IMR-90 (cell line): ENCODE measurements at regions not wholly inside any gene's neighbourhood (a gene's known extent, or its start where the extent isn't known, plus 50 kb on each side); places are given as distances from the start of the nearest gene placed in this dataset.

Experiments used
- ATAC-seq: fragments of 200-7000 bp; cut with Tn5 transposase; 2 replicates; pipeline ENCODE4 v1.9.1; 2020; ENCODE audit warnings: low read depth, mild to moderate bottlenecking, moderate library complexity
- BruUV-seq: library from RNA; stranded (reverse); fragments of 400-500 nt; replicated peaks from 2 replicates; lab custom pipeline; 2021; lab: Mats Ljungman, UMichigan
- CTCF ChIA-PET: fragments of 300-600 bp; formaldehyde crosslinking; extraction: SDS; loops from one replicate; lab custom pipeline; 2021; ENCODE audit warnings: antibody characterized with exemption; lab: Yijun Ruan, JAX
- POLR2A ChIA-PET: fragments of 300-600 bp; sonication (Branson Sonifier 250); formaldehyde crosslinking; loops from one replicate; lab custom pipeline; 2022; ENCODE audit warnings: antibody characterized with exemption; ENCODE audit not compliant: unreplicated experiment; lab: Charles Lee
- DNase-seq: peaks from one replicate; pipeline ENCODE4 v3.0.0; 2013
- H2AFZ ChIP-seq: replicated peaks from 2 replicates; pipeline ENCODE3; 2013; ENCODE audit warnings: low read length, mild to moderate bottlenecking; ENCODE audit not compliant: poor library complexity
- H2AK5ac ChIP-seq: 2 replicates; pipeline ENCODE4 v1.6.1; 2013; ENCODE audit warnings: low read depth, low read length, inconsistent platforms
- H2AK9ac ChIP-seq: replicated peaks from 2 replicates; pipeline ENCODE3; 2013; ENCODE audit warnings: mild to moderate bottlenecking, low read depth, low read length, moderate library complexity; ENCODE audit not compliant: poor library complexity
- H2BK120ac ChIP-seq: 2 replicates; pipeline ENCODE4 v1.6.1; 2013; ENCODE audit warnings: low read depth, low read length, inconsistent platforms
- H2BK15ac ChIP-seq: 3 replicates; pipeline ENCODE4 v1.6.1; 2013; ENCODE audit warnings: low read depth, low read length, inconsistent platforms
- H2BK20ac ChIP-seq: 2 replicates; pipeline ENCODE4 v1.6.1; 2013; ENCODE audit warnings: low read depth, mild to moderate bottlenecking, inconsistent platforms, low read length, moderate library complexity
- H2BK5ac ChIP-seq: 2 replicates; pipeline ENCODE4 v1.6.1; 2013; ENCODE audit warnings: mild to moderate bottlenecking, low read depth, low read length, inconsistent platforms; ENCODE audit not compliant: poor library complexity, severe bottlenecking
- H3K14ac ChIP-seq: replicated peaks from 2 replicates; pipeline ENCODE4 v1.6.1; 2013; ENCODE audit warnings: low read depth, low read length, inconsistent platforms
- H3K18ac ChIP-seq: 2 replicates; pipeline ENCODE4 v1.6.1; 2013; ENCODE audit warnings: low read depth, low read length, control low read depth
- H3K23ac ChIP-seq: 2 replicates; pipeline ENCODE4 v1.6.1; 2013; ENCODE audit warnings: low read depth, low read length, inconsistent platforms
- H3K27ac ChIP-seq: 2 replicates; pipeline ENCODE4 v1.5.1; 2013; ENCODE audit warnings: mild to moderate bottlenecking, control low read depth, low read length; ENCODE audit not compliant: insufficient read depth
- H3K27me3 ChIP-seq: 2 replicates; pipeline ENCODE4 v1.6.1; 2013; ENCODE audit warnings: low read length; ENCODE audit not compliant: control insufficient read depth, insufficient read depth
- H3K36me3 ChIP-seq: 2 replicates; pipeline ENCODE4 v1.6.1; 2013; ENCODE audit warnings: low read length, mixed read lengths; ENCODE audit not compliant: control insufficient read depth, insufficient read depth
- H3K4ac ChIP-seq: 2 replicates; pipeline ENCODE4 v1.6.1; 2013; ENCODE audit warnings: low read depth, low read length, inconsistent platforms
- H3K4me1 ChIP-seq: 2 replicates; pipeline ENCODE4 v1.6.1; 2013; ENCODE audit warnings: low read length, mixed read lengths; ENCODE audit not compliant: control insufficient read depth, insufficient read depth
- H3K4me2 ChIP-seq: 2 replicates; pipeline ENCODE4 v1.6.1; 2013; ENCODE audit warnings: low read depth, mild to moderate bottlenecking, control low read depth, low read length, moderate library complexity
- H3K4me3 ChIP-seq: 2 replicates; pipeline ENCODE4 v1.5.1; 2013; ENCODE audit warnings: low read depth, mild to moderate bottlenecking, control low read depth, low read length, moderate library complexity; ENCODE audit not compliant: insufficient read depth
- H3K56ac ChIP-seq: 2 replicates; pipeline ENCODE4 v1.6.1; 2013; ENCODE audit warnings: low read length, inconsistent platforms; ENCODE audit not compliant: insufficient read depth; ENCODE audit errors: extremely low read depth
- H3K79me1 ChIP-seq, 2 experiments: 2 replicates each; pipeline ENCODE4 v1.6.1; 2013; ENCODE audit warnings: low read length in 2 of 2, inconsistent platforms in 1 of 2, low read depth in 1 of 2
- H3K9ac ChIP-seq: 2 replicates; pipeline ENCODE4 v1.6.1; 2013; ENCODE audit warnings: low read depth, low read length, control low read depth
- H3K9me1 ChIP-seq: 2 replicates; pipeline ENCODE4 v1.6.1; 2013; ENCODE audit warnings: low read length, inconsistent platforms; ENCODE audit not compliant: insufficient read depth
- H3K9me3 ChIP-seq: 2 replicates; pipeline ENCODE4 v1.6.1; 2013; ENCODE audit warnings: low read length; ENCODE audit not compliant: control insufficient read depth, insufficient read depth
- H4K20me1 ChIP-seq: 2 replicates; pipeline ENCODE4 v1.6.1; 2013; ENCODE audit warnings: low read length, inconsistent platforms; ENCODE audit not compliant: insufficient read depth
- H4K5ac ChIP-seq: 2 replicates; pipeline ENCODE4 v1.6.1; 2013; ENCODE audit warnings: mild to moderate bottlenecking, low read depth, low read length, control low read depth
- H4K8ac ChIP-seq, 2 experiments: 2 replicates each; pipeline ENCODE4 v1.6.1; 2013; ENCODE audit warnings: low read depth in 2 of 2, low read length in 2 of 2, control low read depth in 1 of 2, inconsistent platforms in 1 of 2
- H4K91ac ChIP-seq: 2 replicates; pipeline ENCODE4 v1.6.1; 2013; ENCODE audit warnings: low read depth, low read length, inconsistent platforms; ENCODE audit not compliant: insufficient read depth
- BHLHE40 ChIP-seq: fragments of 150-350 bp; IDR thresholded peaks from 2 replicates; pipeline ENCODE4 v1.6.1; 2016; ENCODE audit warnings: mild to moderate bottlenecking, low read depth, low read length
- CEBPB ChIP-seq: IDR thresholded peaks from 2 replicates; pipeline ENCODE4 v1.6.1; 2012; ENCODE audit warnings: low read depth, low read length, improper control_type of control experiment
- CHD1 ChIP-seq: IDR thresholded peaks from 2 replicates; pipeline ENCODE4 v1.6.1; 2012; ENCODE audit warnings: low read depth, low read length, improper control_type of control experiment
- CTCF ChIP-seq: conservative IDR thresholded peaks from 2 replicates; pipeline ENCODE4 v1.5.1; 2012; ENCODE audit warnings: mild to moderate bottlenecking, low read depth, low read length, improper control_type of control experiment
- ELK1 ChIP-seq: fragments of 150-350 bp; IDR thresholded peaks from 2 replicates; pipeline ENCODE4 v1.6.1; 2016; ENCODE audit warnings: low read depth, mild to moderate bottlenecking, low read length, moderate library complexity, borderline replicate concordance
- FOS ChIP-seq: fragments of 150-350 bp; IDR thresholded peaks from 2 replicates; pipeline ENCODE4 v1.6.1; 2016; ENCODE audit warnings: low read depth, low read length
- MAFK ChIP-seq: IDR thresholded peaks from 2 replicates; pipeline ENCODE4 v1.6.1; 2012; ENCODE audit warnings: low read depth, low read length, improper control_type of control experiment
- MAZ ChIP-seq: IDR thresholded peaks from 2 replicates; pipeline ENCODE4 v1.6.1; 2012; ENCODE audit warnings: low read depth, mild to moderate bottlenecking, low read length, improper control_type of control experiment, moderate library complexity, borderline replicate concordance
- MXI1 ChIP-seq: IDR thresholded peaks from 2 replicates; pipeline ENCODE4 v1.6.1; 2012; ENCODE audit warnings: low read depth, mild to moderate bottlenecking, low read length, moderate library complexity, borderline replicate concordance
- NFE2L2 ChIP-seq: fragments of 150-350 bp; IDR thresholded peaks from 2 replicates; pipeline ENCODE4 v1.6.1; 2016; ENCODE audit warnings: low read depth, mild to moderate bottlenecking, low read length
- POLR2A ChIP-seq: IDR thresholded peaks from 2 replicates; pipeline ENCODE4 v1.6.1; 2012; ENCODE audit warnings: mild to moderate bottlenecking, low read depth, low read length
- RAD21 ChIP-seq: IDR thresholded peaks from 2 replicates; pipeline ENCODE4 v1.6.1; 2012; ENCODE audit warnings: low read length, improper control_type of control experiment
- RCOR1 ChIP-seq: IDR thresholded peaks from 2 replicates; pipeline ENCODE4 v1.6.1; 2012; ENCODE audit warnings: mild to moderate bottlenecking, low read length, improper control_type of control experiment; ENCODE audit not compliant: insufficient replicate concordance
- RFX5 ChIP-seq: IDR thresholded peaks from 2 replicates; pipeline ENCODE4 v1.8.0; 2012; ENCODE audit warnings: low read depth, mild to moderate bottlenecking, low read length, moderate library complexity
- SMC3 ChIP-seq: fragments of 150-350 bp; IDR thresholded peaks from 2 replicates; pipeline ENCODE4 v1.6.1; 2016; ENCODE audit warnings: low read depth, mild to moderate bottlenecking, antibody characterized with exemption, low read length, moderate library complexity
- USF2 ChIP-seq: fragments of 150-350 bp; IDR thresholded peaks from 2 replicates; pipeline ENCODE4 v1.6.1; 2017; ENCODE audit warnings: mild to moderate bottlenecking, antibody characterized with exemption, low read length, low read depth
- WGBS, 2 experiments: methylation state at CpG; one replicate each; pipeline versions ENCODE4 v1.1.5 to v1.1.7; 2013; ENCODE audit warnings: missing lambda C conversion rate in 2 of 2; ENCODE audit not compliant: insufficient read length in 1 of 2; ENCODE audit errors: extremely low coverage in 2 of 2; 5-methylcytosine and 5-hydroxymethylcytosine counted together
- dilution Hi-C: fragments of 300-500 bp; cut with HindIII; formaldehyde crosslinking; loops from one replicate; pipeline ENCODE4 v1.14.3; 2018; ENCODE audit warnings: low sequenced_read_pairs; ENCODE audit not compliant: unreplicated experiment
- in situ Hi-C: fragments of 300-500 bp; cut with MboI; formaldehyde crosslinking; loops from 3 replicates; pipeline ENCODE4 v1.14.3; 2019; ENCODE audit warnings: low sequenced_read_pairs, inconsistent platforms, mixed read lengths
- intact Hi-C: fragments of 100-400 bp; cut with micrococcal nuclease; formaldehyde crosslinking; loops from 2 replicates; pipeline ENCODE4 v1.10.0; 2022

- DNase-seq (no peak), ATAC-seq (no peak)
- H4K8ac ChIP-seq, result no peak overlapping the region
- no peaks in the 10 kb centered on the region for H3K36me3 ChIP-seq
- POLR2A ChIA-PET, result no interaction called here
- no peak overlapping the region for H3K14ac ChIP-seq
- H2AK9ac ChIP-seq, result no peak overlapping the region
- no peaks in the 10 kb centered on the region for H3K9me1 ChIP-seq
- no peak overlapping the region for H3K23ac ChIP-seq
- H3K4me1 ChIP-seq, result no peaks in the 10 kb centered on the region
- no peak overlapping the region for H3K4ac ChIP-seq
- H4K20me1 ChIP-seq, result no peaks in the 10 kb centered on the region
- H3K9me3 ChIP-seq, result no peaks in the 10 kb centered on the region
- in situ Hi-C loops, result no loop called here
- H3K4me2 ChIP-seq, result no peak overlapping the region
- CTCF ChIA-PET, result no interaction called here
- no peak overlapping the region for H2BK120ac ChIP-seq
- no peak overlapping the region for H3K9ac ChIP-seq
- no peak overlapping the region for H2BK5ac ChIP-seq
- TF ChIP-seq CEBPB (no peak), BHLHE40 (no peak), MAFK (no peak), NFE2L2 (no peak), ELK1 (no peak), CTCF (no peak), MXI1 (no peak), USF2 (no peak), CHD1 (no peak), RFX5 (no peak), RAD21 (no peak), RCOR1 (no peak), FOS (no peak), SMC3 (no peak), MAZ (no peak), POLR2A (no peak)
- no peak overlapping the region for H3K18ac ChIP-seq
- no peaks in the 10 kb centered on the region for H3K79me1 ChIP-seq
- H3K56ac ChIP-seq, result no peak overlapping the region
- peaks cover 21% of the 10 kb centered on the region for H3K27me3 ChIP-seq
- dilution Hi-C loops, result no loop called here
- no TSS peak for BruUV-seq
- H2BK20ac ChIP-seq, result no peak overlapping the region
- no peak overlapping the region for H2AK5ac ChIP-seq
- H2AFZ ChIP-seq, result no peak overlapping the region
- no CpG with 5 or more reads among the region's 1 CpG for WGBS, 2 experiments
- H4K91ac ChIP-seq, result no peak overlapping the region
- no peak overlapping the region for H2BK15ac ChIP-seq
- H4K5ac ChIP-seq, result no peak overlapping the region
- no peak overlapping the region for H3K4me3 ChIP-seq
- no peak overlapping the region for H3K27ac ChIP-seq
- intact Hi-C loops, result no loop called here
Measured at GRCh38 chr9:99322299-99322698, 100.2 kb downstream of the SEC61B start.
